ENCODE measurements at regions not wholly inside any gene's neighbourhood (a gene's known extent, or its start where the extent isn't known, plus 50 kb on each side); places are given as distances from the start of the nearest gene placed in this dataset.

- WGBS, 5 donors, result 75 to 82% (median 80%) methylated on average over 6 of the region's 6 CpGs
- no peaks in the 10 kb centered on the region for H3K4me1 ChIP-seq
- no peak overlapping the region for H3K27ac ChIP-seq
- H3K36me3 ChIP-seq, result no peaks in the 10 kb centered on the region
- TF ChIP-seq POLR2AphosphoS5 (IDR thresholded peaks at IDR 0.05), result no peak
- TF ChIP-seq CTCF (IDR thresholded peaks at IDR 0.05 in 8 of 11, conservative IDR thresholded peaks at IDR 0.05 in 3 of 11), result no peak
- no peak for TF ChIP-seq POLR2A (IDR thresholded peaks at IDR 0.05)
- intact Hi-C loops (cut with DNase I; ENCODE audit: low total_unique reads), result no loop called here
- peaks cover 0 to 7% (median 0%) of the 10 kb centered on the region in 8 donors for H3K9me3 ChIP-seq
- DNase-seq, result no peak
- H3K27me3 ChIP-seq (replicated peaks in 1 of 7), result peaks cover 0 to 16% (median 0%) of the 10 kb centered on the region in 7 donors
- no peak overlapping the region for H3K4me3 ChIP-seq
These were observed 60.8 kb upstream of the PLPP4 start for GRCh38 chr10:120396228-120396627.

GRCh38 chr10:120398180-120398579 lies 58.8 kb upstream of the PLPP4 start:
- Histone ChIP-seq H3K4me3 (no peak overlapping the region), H3K27ac (no peak overlapping the region), H3K36me3 (no peaks in the 10 kb centered on the region), H3K4me1 (no peaks in the 10 kb centered on the region), H3K27me3 (replicated peaks in 1 of 7) (peaks cover 0 to 4% (median 0%) of the 10 kb centered on the region in 7 donors), H3K9me3 (peaks cover 0 to 7% (median 0%) of the 10 kb centered on the region in 8 donors)
- DNase-seq, result no peak
- TF ChIP-seq POLR2AphosphoS5 (IDR thresholded peaks at IDR 0.05), result no peak
- no peak for TF ChIP-seq CTCF (IDR thresholded peaks at IDR 0.05 in 8 of 11, conservative IDR thresholded peaks at IDR 0.05 in 3 of 11)
- no peak for TF ChIP-seq POLR2A (IDR thresholded peaks at IDR 0.05)
- intact Hi-C loops (cut with DNase I; ENCODE audit: low total_unique reads), result no loop called here
- 63 to 83% (median 64%) methylated on average over 4 of the region's 4 CpGs for WGBS, 5 donors

- 63 to 78% (median 71%) methylated on average over 1 of the region's 1 CpG for WGBS, 5 donors
- peaks cover 0 to 4% (median 0%) of the 10 kb centered on the region in 7 donors for H3K27me3 ChIP-seq (replicated peaks in 1 of 7)
- intact Hi-C loops (cut with DNase I; ENCODE audit: low total_unique reads), result no loop called here
These were observed 56.4 kb upstream of the PLPP4 start for GRCh38 chr10:120400601-120401000.

More at GRCh38 chr10:120400601-120401000, 56.4 kb upstream of the PLPP4 start:
- no peak overlapping the region for H3K4me3 ChIP-seq
- H3K36me3 ChIP-seq, result no peaks in the 10 kb centered on the region
- TF ChIP-seq POLR2A (IDR thresholded peaks at IDR 0.05), result no peak
- TF ChIP-seq POLR2AphosphoS5 (IDR thresholded peaks at IDR 0.05), result no peak
- TF ChIP-seq CTCF (IDR thresholded peaks at IDR 0.05 in 8 of 11, conservative IDR thresholded peaks at IDR 0.05 in 3 of 11), result no peak
- DNase-seq, result no peak
- peaks cover 0 to 7% (median 0%) of the 10 kb centered on the region in 8 donors for H3K9me3 ChIP-seq
- no peaks in the 10 kb centered on the region for H3K4me1 ChIP-seq
- H3K27ac ChIP-seq, result no peak overlapping the region
